Thyroid gland (tissue), 4 donors: ENCODE measurements at regions not wholly inside any gene's neighbourhood (a gene's known extent, or its start where the extent isn't known, plus 50 kb on each side); places are given as distances from the start of the nearest gene placed in this dataset.

Source experiments
- POLR2A ChIP-seq, 2 donors: fragments of 450-650 bp; IDR thresholded peaks; one replicate each; pipeline ENCODE4 v1.6.1; 2017; ENCODE audit warnings: antibody characterized with exemption in 2 of 2, mild to moderate bottlenecking in 2 of 2, moderate library complexity in 1 of 2
- TF ChIP-seq, protein P1 (sequence below), 6 experiments: fragments of 200-600 bp in 3 of 6; fragments of 450-650 bp in 3 of 6; sonication (generic) in 3 of 6; IDR thresholded peaks; one replicate each; pipeline ENCODE4 v1.5.1; 2016 to 2019; ENCODE audit warnings: antibody characterized with exemption in 6 of 6, mild to moderate bottlenecking in 2 of 6, inconsistent platforms in 1 of 6, moderate library complexity in 1 of 6

- TF ChIP-seq, protein P1, sequence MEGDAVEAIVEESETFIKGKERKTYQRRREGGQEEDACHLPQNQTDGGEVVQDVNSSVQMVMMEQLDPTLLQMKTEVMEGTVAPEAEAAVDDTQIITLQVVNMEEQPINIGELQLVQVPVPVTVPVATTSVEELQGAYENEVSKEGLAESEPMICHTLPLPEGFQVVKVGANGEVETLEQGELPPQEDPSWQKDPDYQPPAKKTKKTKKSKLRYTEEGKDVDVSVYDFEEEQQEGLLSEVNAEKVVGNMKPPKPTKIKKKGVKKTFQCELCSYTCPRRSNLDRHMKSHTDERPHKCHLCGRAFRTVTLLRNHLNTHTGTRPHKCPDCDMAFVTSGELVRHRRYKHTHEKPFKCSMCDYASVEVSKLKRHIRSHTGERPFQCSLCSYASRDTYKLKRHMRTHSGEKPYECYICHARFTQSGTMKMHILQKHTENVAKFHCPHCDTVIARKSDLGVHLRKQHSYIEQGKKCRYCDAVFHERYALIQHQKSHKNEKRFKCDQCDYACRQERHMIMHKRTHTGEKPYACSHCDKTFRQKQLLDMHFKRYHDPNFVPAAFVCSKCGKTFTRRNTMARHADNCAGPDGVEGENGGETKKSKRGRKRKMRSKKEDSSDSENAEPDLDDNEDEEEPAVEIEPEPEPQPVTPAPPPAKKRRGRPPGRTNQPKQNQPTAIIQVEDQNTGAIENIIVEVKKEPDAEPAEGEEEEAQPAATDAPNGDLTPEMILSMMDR (IDR thresholded peaks at IDR 0.05): no peak
- no peak for TF ChIP-seq POLR2A (IDR thresholded peaks at IDR 0.05)
These were observed 334.5 kb upstream of the PCDH7 start for GRCh38 chr4:30385650-30386049.
